Spleen (tissue), 11 donors: ENCODE measurements at regions not wholly inside any gene's neighbourhood (a gene's known extent, or its start where the extent isn't known, plus 50 kb on each side); places are given as distances from the start of the nearest gene placed in this dataset.

Experiments used
- DNase-seq: peaks from one replicate; pipeline ENCODE4 v3.0.0-alpha.2; 2020
- H3K27ac ChIP-seq, 8 donors: fragments of 200-600 bp; sonication (generic) in 7 of 8; 1 replicate in 4 of 8; 2 replicates in 4 of 8; pipeline versions ENCODE4 v1.5.0 to v1.8.0; 2016 to 2021; ENCODE audit warnings: inconsistent platforms in 4 of 8, mild to moderate bottlenecking in 4 of 8, moderate library complexity in 1 of 8
- H3K27me3 ChIP-seq, 7 donors: fragments of 200-600 bp; sonication (generic) in 6 of 7; replicated peaks in 1 of 7; 1 replicate in 4 of 7; 2 replicates in 3 of 7; pipeline versions ENCODE4 v1.5.0 to v1.8.0; 2016 to 2021; ENCODE audit warnings: inconsistent platforms in 3 of 7, mild to moderate bottlenecking in 1 of 7
- H3K36me3 ChIP-seq, 6 donors: fragments of 200-600 bp; sonication (generic) in 5 of 6; 1 replicate in 4 of 6; 2 replicates in 2 of 6; pipeline versions ENCODE4 v1.5.0 to v1.8.0; 2016 to 2021; ENCODE audit warnings: inconsistent platforms in 2 of 6
- H3K4me1 ChIP-seq, 6 donors: fragments of 200-600 bp; sonication (generic) in 5 of 6; 1 replicate in 3 of 6; 2 replicates in 3 of 6; pipeline versions ENCODE4 v1.5.0 to v1.8.0; 2016 to 2021; ENCODE audit warnings: inconsistent platforms in 3 of 6
- H3K4me3 ChIP-seq, 8 donors: fragments of 200-600 bp; sonication (generic) in 7 of 8; 1 replicate in 4 of 8; 2 replicates in 4 of 8; pipeline versions ENCODE4 v1.5.0 to v1.8.0; 2016 to 2021; ENCODE audit warnings: inconsistent platforms in 4 of 8, mild to moderate bottlenecking in 4 of 8, moderate library complexity in 2 of 8
- H3K9me3 ChIP-seq, 8 donors: fragments of 200-600 bp; sonication (generic) in 7 of 8; 1 replicate in 4 of 8; 2 replicates in 4 of 8; pipeline versions ENCODE4 v1.5.0 to v1.8.0; 2016 to 2021; ENCODE audit warnings: inconsistent platforms in 4 of 8
- CTCF ChIP-seq, 11 experiments: fragments of 200-600 bp in 7 of 11; fragments of 450-650 bp in 4 of 11; sonication (generic) in 4 of 11; IDR thresholded peaks in 8 of 11; conservative IDR thresholded peaks in 3 of 11; 1 replicate in 7 of 11; 2 replicates in 4 of 11; pipeline versions ENCODE4 v1.4.0 to v1.8.0; 2016 to 2021; ENCODE audit warnings: antibody characterized with exemption in 11 of 11, inconsistent platforms in 4 of 11, mild to moderate bottlenecking in 1 of 11
- POLR2A ChIP-seq, 3 donors: fragments of 450-650 bp; IDR thresholded peaks; one replicate each; pipeline ENCODE4 v1.5.1; 2017; ENCODE audit warnings: antibody characterized with exemption in 3 of 3, mild to moderate bottlenecking in 1 of 3
- POLR2AphosphoS5 ChIP-seq, 3 donors: sonication (generic); formaldehyde crosslinking; IDR thresholded peaks; one replicate each; pipeline ENCODE4 v1.5.1; 2017; ENCODE audit warnings: antibody characterized with exemption in 3 of 3
- WGBS, 5 donors: extraction: QIAGEN DNeasy Blood & Tissue Kit in 3 of 5; methylation state at CpG; one replicate each; pipeline versions ENCODE4 v1.1.5 to v1.1.7; 2013 to 2018; 5-methylcytosine and 5-hydroxymethylcytosine counted together
- intact Hi-C: fragments of 100-400 bp; cut with DNase I; formaldehyde crosslinking; loops from one replicate; pipeline ENCODE4 v1.15.0; 2023; ENCODE audit warnings: low total_unique reads
- donor health status: healthy with polysubstance abuse.
- donor health status: DM: no; HTN: no; CAD: no; lungs with moderate emphysema.
- donor health status: DM: no; HTN: no; CAD: no.
- donor health status: Bipolar disorder and iron deficiency.
- donor health status: healthy.
- donor health status: DM: no; HTN: no; CAD: no.
- donor health status: DM: yes; HTN: yes; CAD: no.

GRCh38 chr4:84091266-84091665 is 407.8 kb downstream of the NKX6-1 start:
- H3K27ac ChIP-seq, result no peak overlapping the region
- H3K9me3 ChIP-seq, result no peaks in the 10 kb centered on the region
- 41 to 75% (median 61%) methylated on average over 2 of the region's 2 CpGs for WGBS, 5 donors
- intact Hi-C loops, result no loop called here
- no peak for DNase-seq
- no peaks in the 10 kb centered on the region for H3K4me1 ChIP-seq
- H3K27me3 ChIP-seq, result no peaks in the 10 kb centered on the region
- no peak overlapping the region for H3K4me3 ChIP-seq
- no peak for TF ChIP-seq CTCF (IDR thresholded peaks at IDR 0.05 in 8 of 11, conservative IDR thresholded peaks at IDR 0.05 in 3 of 11)
- no peak for TF ChIP-seq POLR2A (IDR thresholded peaks at IDR 0.05)
- TF ChIP-seq POLR2AphosphoS5 (IDR thresholded peaks at IDR 0.05), result no peak
- no peaks in the 10 kb centered on the region for H3K36me3 ChIP-seq

- intact Hi-C loops, result no loop called here
Measured at GRCh38 chr4:84089652-84090437, 409.2 kb downstream of the NKX6-1 start.

GRCh38 chr4:84085986-84086385 is 413.1 kb downstream of the NKX6-1 start:
- Histone ChIP-seq H3K27ac (no peak overlapping the region), H3K4me3 (no peak overlapping the region), H3K4me1 (no peaks in the 10 kb centered on the region), H3K9me3 (peaks cover 0 to 6% (median 0%) of the 10 kb centered on the region in 8 donors), H3K27me3 (no peaks in the 10 kb centered on the region), H3K36me3 (no peaks in the 10 kb centered on the region)
- no peak for TF ChIP-seq POLR2A (IDR thresholded peaks at IDR 0.05)
- no peak for TF ChIP-seq CTCF (IDR thresholded peaks at IDR 0.05 in 8 of 11, conservative IDR thresholded peaks at IDR 0.05 in 3 of 11)
- no peak for TF ChIP-seq POLR2AphosphoS5 (IDR thresholded peaks at IDR 0.05)
- intact Hi-C loops, result no loop called here
- no peak for DNase-seq
- 71 to 86% (median 79%) methylated on average over 4 of the region's 4 CpGs for WGBS, 5 donors

More at GRCh38 chr4:84089652-84090437, 409.2 kb downstream of the NKX6-1 start:
- H3K27ac ChIP-seq, result no peak overlapping the region
- H3K27me3 ChIP-seq, result no peaks in the 10 kb centered on the region
- 74 to 88% (median 84%) methylated on average over 5 of the region's 5 CpGs for WGBS, 5 donors
- no peaks in the 10 kb centered on the region for H3K9me3 ChIP-seq
- H3K4me1 ChIP-seq, result no peaks in the 10 kb centered on the region
- TF ChIP-seq POLR2A (IDR thresholded peaks at IDR 0.05) (no peak), POLR2AphosphoS5 (IDR thresholded peaks at IDR 0.05) (no peak), CTCF (IDR thresholded peaks at IDR 0.05 in 8 of 11, conservative IDR thresholded peaks at IDR 0.05 in 3 of 11) (no peak)
- no peak for DNase-seq
- H3K36me3 ChIP-seq, result no peaks in the 10 kb centered on the region
- no peak overlapping the region for H3K4me3 ChIP-seq

DNA sequence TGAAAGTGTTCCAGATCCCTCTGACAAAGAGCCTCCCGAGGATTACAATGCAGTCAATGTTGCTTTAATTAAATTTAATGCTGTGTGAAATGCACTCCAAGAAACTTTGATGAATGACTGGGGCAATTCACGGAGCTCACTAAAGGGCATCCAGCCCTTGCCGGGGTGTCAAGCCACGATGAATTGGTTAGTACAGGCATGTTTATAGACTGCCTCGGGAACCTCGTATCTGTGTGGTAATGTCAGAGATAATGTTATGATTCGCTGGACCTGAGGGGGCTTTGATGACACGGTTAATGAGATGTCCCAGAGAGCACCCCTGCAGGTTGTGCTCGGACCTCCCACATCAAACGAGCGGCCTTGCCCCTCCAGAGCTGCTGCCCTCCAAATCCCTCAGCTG is 428.8 kb downstream of the NKX6-1 start:
- no peak overlapping the region for H3K4me3 ChIP-seq
- H3K27ac ChIP-seq, result no peak overlapping the region
- TF ChIP-seq CTCF (IDR thresholded peaks at IDR 0.05 in 8 of 11, conservative IDR thresholded peaks at IDR 0.05 in 3 of 11) (no peak), POLR2A (IDR thresholded peaks at IDR 0.05) (no peak), POLR2AphosphoS5 (IDR thresholded peaks at IDR 0.05) (no peak)
- H3K9me3 ChIP-seq, result no peaks in the 10 kb centered on the region
- intact Hi-C loops, result no loop called here
- H3K4me1 ChIP-seq, result no peaks in the 10 kb centered on the region
- WGBS, 5 donors, result 34 to 44% (median 39%) methylated on average over 11 of the region's 11 CpGs
- H3K36me3 ChIP-seq, result no peaks in the 10 kb centered on the region
- H3K27me3 ChIP-seq, result no peaks in the 10 kb centered on the region
- no peak for DNase-seq
